Hypothalamus (tissue), 51 donors: ENCODE measurements at regions not wholly inside any gene's neighbourhood (a gene's known extent, or its start where the extent isn't known, plus 50 kb on each side); places are given as distances from the start of the nearest gene placed in this dataset.

Experiments
- DNase-seq, 51 donors: peaks; one replicate each; lab custom pipeline; 2025; lab: John Stamatoyannopoulos, UW

DNA sequence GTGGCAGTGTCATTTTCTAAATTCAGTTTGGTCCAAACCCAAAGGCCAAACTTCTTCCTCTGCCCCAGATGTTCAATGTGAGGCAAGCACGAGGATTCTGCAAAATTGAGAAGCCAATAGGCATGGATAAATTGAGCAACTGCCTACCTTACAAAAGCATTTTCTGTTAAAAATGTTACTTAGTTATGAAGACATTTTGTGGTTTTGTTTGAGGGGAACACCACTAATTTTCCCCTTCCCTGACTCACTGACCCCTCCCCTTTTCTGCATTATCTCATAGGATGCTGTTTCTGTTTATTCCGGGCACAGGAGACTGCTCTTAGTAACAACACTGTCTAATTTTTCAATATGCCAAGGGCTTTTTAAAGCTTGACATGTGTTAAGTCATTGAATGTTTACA lies 462.8 kb downstream of the INSC start:
- no peak for DNase-seq

DNA sequence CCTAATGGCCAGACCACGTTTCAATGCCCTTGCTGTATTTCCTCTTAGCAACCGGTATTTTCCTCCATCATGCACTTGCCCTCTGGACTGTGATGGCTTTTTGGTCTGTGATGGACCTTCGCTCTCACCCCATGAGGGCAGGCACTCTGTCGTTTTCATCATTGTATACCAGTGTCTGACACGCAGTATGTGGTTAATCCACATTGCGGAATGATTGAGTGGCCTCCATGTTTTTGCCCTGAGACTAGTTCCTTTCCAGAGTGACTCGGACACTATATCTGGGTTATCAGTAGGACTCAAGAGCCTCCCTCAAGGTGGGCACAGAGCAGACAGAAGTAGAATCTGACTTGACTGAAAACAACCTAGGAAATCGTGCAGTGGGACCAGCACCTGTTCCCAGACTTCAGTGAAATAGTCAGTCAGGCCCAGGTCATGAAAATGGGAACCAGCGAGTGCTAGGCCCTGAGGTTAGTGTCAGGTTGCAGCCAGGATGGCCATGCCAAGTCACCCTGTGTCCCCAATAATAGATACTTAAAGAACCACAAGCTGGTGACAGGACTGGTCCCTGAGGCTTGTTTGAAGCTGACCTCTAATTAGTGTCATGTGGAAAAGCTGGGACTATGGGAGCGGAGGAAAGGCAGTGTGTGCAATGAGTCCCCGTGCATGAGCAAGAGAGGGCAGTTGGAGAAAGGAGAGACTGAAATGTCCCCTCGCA lies 464.7 kb downstream of the INSC start:
- DNase-seq: no peak

DNA sequence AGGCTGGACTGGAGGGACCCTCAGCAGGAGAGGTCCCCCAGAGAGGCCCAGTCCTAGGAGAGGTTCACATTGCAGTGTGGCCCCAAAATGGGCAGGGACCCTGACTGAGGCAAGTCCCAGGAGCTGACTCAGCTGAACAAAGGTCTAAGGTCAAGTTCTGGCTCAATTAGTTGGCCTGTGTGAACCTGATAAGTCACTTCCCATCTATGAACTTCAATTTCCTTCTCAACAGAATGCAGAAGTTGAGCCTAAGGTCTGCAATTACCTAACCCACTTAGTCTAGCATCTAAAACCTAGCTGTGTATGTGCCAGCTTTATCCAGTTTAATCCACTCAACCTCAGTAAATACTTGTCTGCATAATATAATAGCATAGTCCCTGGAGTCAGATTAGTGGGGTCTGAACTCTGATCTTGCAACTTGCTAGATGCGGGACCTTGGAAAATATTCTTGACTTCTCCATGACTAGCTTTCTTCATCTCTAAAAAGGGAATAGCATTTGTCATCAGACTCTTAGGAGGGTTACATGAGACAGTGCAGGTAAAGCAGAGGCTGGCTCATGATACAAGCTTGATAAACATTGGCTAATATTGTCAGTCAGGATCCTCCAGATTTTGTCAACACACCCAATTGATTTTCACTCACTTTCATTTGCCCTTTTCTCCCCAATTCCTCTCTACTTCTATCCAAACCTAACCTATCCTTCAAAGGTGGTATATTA lies 465.5 kb downstream of the INSC start:
- DNase-seq: no peak

GRCh38 chr11:15580775-15581095 lies 466.0 kb downstream of the INSC start:
- DNase-seq: no peak

DNA sequence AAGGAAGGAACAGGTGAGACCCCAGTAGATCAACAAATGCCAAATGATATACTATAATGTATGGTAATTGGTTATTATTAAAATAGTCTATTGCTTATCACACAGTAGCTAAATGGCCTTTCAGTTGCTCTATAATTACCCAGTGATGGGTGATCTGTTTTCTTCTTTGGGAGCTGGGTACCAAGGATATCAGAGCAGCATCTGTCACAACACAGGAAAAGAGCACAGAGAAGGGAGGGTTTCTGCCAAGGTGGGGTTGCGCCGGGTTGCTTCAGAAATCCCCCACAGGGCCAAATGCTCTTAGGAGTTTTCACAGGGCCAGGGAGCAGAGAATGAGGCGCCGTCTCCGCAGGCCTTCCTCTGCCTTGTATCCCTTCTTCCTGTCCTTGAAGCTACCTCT lies 469.4 kb downstream of the INSC start:
- no peak for DNase-seq

GRCh38 chr11:15585602-15586331 lies 471.0 kb downstream of the INSC start:
- no peak for DNase-seq

- no peak for DNase-seq
Observed at GRCh38 chr11:15586741-15587473, 472.2 kb downstream of the INSC start.

- no peak for DNase-seq
Observed at GRCh38 chr11:15589070-15589626, 474.4 kb downstream of the INSC start.

DNA sequence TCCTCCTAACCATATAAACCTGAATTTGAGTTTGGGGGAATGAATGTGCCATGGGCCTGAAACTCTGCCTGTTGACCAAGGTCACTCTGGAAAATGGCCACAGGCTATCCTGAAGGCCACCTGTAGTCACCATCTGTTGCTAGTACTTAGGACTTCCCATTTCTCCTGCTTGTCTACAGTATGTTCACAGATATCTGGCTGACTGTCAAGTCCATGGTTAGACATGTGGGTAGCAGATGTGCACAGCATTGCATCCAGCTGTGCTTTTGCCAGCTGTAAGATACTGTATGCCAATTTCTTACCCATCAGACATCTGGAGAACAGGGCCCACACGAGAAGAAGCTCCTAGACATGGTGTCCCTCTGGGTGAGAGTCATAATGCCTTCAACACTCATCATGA lies 475.4 kb downstream of the INSC start:
- no peak for DNase-seq

GRCh38 chr11:15591112-15591537 lies 476.4 kb downstream of the INSC start:
- no peak for DNase-seq

DNA sequence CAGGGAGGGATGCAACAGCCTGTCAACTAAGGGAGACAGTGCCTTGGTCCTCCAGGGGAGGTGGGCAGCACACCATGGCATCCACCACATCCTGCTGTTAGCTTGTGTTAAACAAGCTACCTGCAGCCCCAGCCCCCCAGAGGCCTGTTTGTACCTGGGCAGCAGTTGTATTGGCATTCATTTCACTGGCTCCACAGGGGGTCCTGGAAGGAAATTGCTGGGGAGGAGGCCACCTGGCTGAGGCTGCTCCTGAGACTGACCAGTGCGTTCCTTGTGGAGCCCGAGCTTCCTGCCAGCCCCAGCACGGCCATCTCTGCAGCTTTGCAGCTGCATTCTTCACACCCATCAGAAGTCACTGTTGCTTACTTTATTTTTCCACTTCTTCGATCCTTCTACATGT lies 479.9 kb downstream of the INSC start:
- no peak for DNase-seq

- no peak for DNase-seq
Observed at GRCh38 chr11:15599376-15599775, 484.7 kb downstream of the INSC start.

- DNase-seq: no peak
Observed at GRCh38 chr11:15602047-15602446, 487.3 kb downstream of the INSC start.

DNA sequence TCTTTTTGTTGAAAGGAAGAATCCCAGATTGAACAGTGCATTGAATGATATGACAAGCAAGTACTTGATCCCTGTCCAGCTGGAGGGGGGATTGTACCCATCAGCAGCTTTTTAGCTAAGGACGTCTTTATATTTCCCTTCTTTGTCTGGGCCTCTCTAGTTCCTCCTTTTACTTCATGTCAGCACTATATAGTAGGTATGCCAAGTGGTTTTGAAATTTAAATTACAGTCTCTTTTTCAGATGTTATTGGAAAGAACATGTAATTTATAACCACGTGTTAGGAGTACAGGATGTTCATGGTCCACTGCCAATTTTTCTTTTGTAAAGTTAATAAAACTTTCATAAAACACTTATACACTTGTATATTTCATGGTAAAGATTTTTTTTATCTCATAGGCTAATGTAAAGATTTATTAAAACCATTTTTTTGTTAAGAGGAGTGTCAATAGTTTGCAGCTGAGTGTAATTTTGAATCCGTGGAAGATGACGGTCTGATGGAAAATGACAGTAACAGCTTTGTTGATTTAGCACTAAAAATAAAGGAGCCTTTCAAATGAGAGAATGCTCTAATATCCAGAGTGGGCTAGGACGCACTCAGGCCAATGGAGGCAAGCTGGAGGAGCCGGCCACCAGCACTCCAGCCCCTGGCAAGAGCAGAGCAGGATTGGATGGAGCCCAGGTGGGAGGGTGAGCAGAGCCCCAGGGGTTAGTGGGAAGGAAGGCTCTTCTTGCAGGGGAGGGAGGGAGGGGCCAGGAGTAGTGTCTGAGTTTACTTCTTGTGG lies 488.3 kb downstream of the INSC start:
- peak in 7 of 51 donors; percentile 1 to 13 (median 3) for DNase-seq

GRCh38 chr11:15605094-15605493 lies 490.4 kb downstream of the INSC start:
- no peak for DNase-seq

DNA sequence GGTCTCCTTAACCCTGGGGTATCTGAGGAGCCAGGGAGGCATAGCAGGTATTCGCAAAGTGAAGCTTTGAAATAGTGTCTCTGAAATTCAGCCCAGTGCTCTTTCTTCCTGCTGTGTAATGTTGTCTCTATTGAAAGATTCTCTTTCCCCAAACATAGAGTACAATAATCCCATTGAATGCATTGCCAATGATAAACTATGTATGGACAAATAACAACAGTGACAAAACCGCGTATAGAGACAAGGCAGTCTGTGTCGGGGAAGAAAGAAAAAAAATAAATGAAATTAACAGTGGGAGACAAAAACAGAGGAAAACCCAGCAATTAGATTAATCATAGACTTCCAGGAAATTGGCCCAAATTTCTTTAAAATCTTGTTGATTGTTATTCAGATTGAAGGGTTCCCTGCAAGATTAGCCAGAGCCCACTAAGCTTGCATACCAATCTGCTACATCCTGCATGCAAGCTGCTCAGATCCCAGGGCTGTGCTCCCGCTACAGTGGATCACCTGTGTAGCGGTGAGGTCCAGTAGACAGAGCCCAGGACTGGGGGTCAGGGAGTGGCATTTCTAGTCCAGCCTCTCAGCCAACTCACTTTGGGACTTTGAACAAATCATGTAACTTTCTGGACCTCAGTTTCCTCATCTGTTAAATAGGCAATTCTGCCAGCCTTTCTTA lies 492.8 kb downstream of the INSC start:
- DNase-seq: no peak

DNA sequence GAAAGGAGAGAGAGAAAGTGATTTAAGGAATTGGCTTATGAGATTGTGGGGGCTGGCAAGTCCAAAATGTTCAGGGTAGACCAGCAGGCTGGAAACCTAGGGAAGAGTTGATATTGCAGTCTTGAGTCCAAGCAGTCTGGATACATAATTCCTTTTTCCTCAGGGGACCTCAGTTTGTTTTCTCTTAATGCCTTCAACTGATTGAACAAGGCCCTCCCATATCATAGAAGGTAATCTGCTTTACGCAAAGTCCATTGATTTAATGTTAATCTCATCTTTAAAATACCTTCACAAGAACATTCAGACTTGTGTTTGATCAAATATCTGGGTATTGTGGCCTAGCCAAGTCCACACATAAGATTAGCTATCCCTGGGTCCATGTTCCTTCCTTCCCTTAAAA lies 494.7 kb downstream of the INSC start:
- no peak for DNase-seq

- no peak for DNase-seq
Observed at GRCh38 chr11:15610881-15611280, 496.2 kb downstream of the INSC start.

DNA sequence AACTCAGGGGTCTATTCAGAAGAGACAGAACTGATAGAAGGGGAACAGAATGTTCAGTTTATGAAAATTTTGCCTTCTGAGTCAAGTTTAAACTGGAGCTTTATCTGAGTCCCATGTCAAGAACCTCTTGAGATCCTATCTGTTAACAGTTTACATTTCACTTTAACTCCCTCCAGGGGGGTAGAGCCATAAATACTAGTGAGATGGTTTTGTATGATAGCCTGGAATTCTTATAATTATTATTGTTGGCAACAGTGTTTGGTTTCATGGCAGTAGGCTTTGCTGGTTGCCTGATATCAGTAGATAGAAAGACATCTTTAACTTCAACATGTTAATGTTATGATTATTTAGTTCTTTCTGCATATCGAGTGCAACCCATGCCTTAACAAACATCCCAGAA lies 498.5 kb downstream of the INSC start:
- no peak for DNase-seq

- no peak for DNase-seq
Observed at GRCh38 chr11:15613789-15614188, 499.1 kb downstream of the INSC start.
